ENCODE measurements at regions not wholly inside any gene's neighbourhood (a gene's known extent, or its start where the extent isn't known, plus 50 kb on each side); places are given as distances from the start of the nearest gene placed in this dataset.

GRCh38 chr4:148749403-148749802, 307.2 kb upstream of the NR3C2 start:
- Histone ChIP-seq H3K4me3 (no peak overlapping the region), H3K36me3 (no peaks in the 10 kb centered on the region), H3K4me1 (no peaks in the 10 kb centered on the region), H3K27me3 (no peaks in the 10 kb centered on the region), H3K27ac (no peak overlapping the region), H3K9me3 (no peaks in the 10 kb centered on the region)
- TF ChIP-seq CTCF (IDR thresholded peaks at IDR 0.05) = no peak
- ATAC-seq (no peak), DNase-seq (no peak), FAIRE-seq (no peak)
- intact Hi-C loops (cut with DNase I) = no loop called here
- WGBS, 2 donors = 78 to 81% methylated on average over 3 of the region's 3 CpGs

DNA sequence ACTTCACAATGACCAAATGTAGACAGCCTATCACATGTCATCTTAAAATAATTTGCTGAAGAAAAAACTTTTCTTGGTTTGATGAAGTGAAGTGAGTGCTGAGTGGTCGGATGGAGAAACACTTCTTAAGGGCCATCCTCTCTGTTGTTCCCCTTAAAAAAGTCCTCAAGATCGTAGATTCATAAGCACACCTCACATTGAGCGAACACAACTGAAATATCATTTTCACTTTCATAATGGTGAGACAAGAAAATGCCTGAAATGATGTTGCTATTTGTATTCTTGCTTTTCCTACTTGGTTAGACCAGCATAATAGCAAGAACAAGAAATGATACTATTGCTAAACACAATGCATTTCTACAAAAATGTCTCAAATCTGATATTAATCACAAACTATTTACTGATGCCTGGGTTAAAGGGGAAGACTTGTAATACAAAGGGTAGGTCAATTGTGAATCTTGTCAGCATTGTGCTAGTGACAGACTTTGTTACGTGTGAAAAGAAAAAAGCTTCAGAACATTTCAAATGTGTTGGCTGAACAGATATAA, 305.6 kb upstream of the NR3C2 start:
- DNase-seq (no peak), FAIRE-seq (no peak), ATAC-seq (no peak)
- no peak overlapping the region for H3K27ac ChIP-seq
- no peaks in the 10 kb centered on the region for H3K27me3 ChIP-seq
- no peak for TF ChIP-seq CTCF (IDR thresholded peaks at IDR 0.05)
- no peak overlapping the region for H3K4me3 ChIP-seq
- 57 to 74% methylated on average over 4 of the region's 4 CpGs for WGBS, 2 donors
- intact Hi-C loops (cut with DNase I) = no loop called here
- H3K36me3 ChIP-seq = no peaks in the 10 kb centered on the region
- no peaks in the 10 kb centered on the region for H3K9me3 ChIP-seq
- peaks cover 0 to 6% (median 0%) of the 10 kb centered on the region in 3 donors for H3K4me1 ChIP-seq

- no peaks in the 10 kb centered on the region for H3K9me3 ChIP-seq
- WGBS, 2 donors = 76 to 77% methylated on average over 1 of the region's 1 CpG
- no peak overlapping the region for H3K4me3 ChIP-seq
- TF ChIP-seq CTCF (IDR thresholded peaks at IDR 0.05) = no peak
- peaks cover 0 to 6% (median 0%) of the 10 kb centered on the region in 3 donors for H3K4me1 ChIP-seq
- intact Hi-C loops (cut with DNase I) = no loop called here
- ATAC-seq (no peak), DNase-seq (peak in 1 of 6 donors; percentile 25), FAIRE-seq (no peak)
- no peak overlapping the region for H3K27ac ChIP-seq
- H3K27me3 ChIP-seq = no peaks in the 10 kb centered on the region
- no peaks in the 10 kb centered on the region for H3K36me3 ChIP-seq
Measured at GRCh38 chr4:148740701-148741100, 298.5 kb upstream of the NR3C2 start.

DNA sequence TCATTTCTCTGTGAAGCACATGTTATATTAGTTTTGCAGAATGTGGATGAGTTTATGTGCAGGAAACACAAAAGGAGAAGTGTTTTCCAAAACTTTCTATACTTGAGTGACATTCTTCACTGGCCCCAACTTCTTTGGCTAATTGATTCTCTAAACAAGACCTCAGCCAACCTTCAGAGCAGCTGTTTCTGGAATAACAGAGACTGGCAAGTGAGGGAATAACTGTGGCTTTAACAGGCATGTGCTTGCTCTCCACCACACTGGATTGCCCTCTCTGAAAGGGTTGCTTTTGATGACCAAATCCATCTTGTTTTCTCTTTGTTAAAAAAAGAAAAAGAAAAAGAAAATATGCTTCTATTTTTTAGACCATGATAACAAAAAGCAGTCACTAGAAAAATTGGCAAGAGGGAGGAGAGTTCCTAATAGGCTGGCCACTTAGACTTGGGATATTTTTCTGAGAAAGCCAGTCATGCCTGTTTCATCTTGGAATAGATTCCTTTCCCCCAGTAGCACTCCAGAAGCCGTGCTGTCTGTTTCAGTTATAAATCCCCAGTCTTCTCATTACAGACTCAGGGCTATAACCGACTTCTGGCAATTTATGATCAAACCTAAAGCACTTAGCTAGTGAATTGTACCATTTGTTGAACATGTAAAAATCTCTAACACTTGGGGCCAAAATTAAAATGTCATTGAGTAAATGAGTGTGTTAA, 295.0 kb upstream of the NR3C2 start:
- Histone ChIP-seq H3K4me1 (no peaks in the 10 kb centered on the region), H3K27ac (no peak overlapping the region), H3K4me3 (no peak overlapping the region), H3K9me3 (no peaks in the 10 kb centered on the region), H3K36me3 (no peaks in the 10 kb centered on the region), H3K27me3 (no peaks in the 10 kb centered on the region)
- DNase-seq (no peak), FAIRE-seq (no peak), ATAC-seq (no peak)
- no peak for TF ChIP-seq CTCF (IDR thresholded peaks at IDR 0.05)
- intact Hi-C loops (cut with DNase I) = no loop called here
- 78 to 87% methylated on average over 2 of the region's 2 CpGs for WGBS, 2 donors

- 86 to 88% methylated on average over 5 of the region's 5 CpGs for WGBS, 2 donors
- Histone ChIP-seq H3K27me3 (no peaks in the 10 kb centered on the region), H3K27ac (no peak overlapping the region), H3K4me1 (no peaks in the 10 kb centered on the region), H3K4me3 (no peak overlapping the region), H3K9me3 (no peaks in the 10 kb centered on the region), H3K36me3 (no peaks in the 10 kb centered on the region)
- intact Hi-C loops (cut with DNase I) = no loop called here
- FAIRE-seq (no peak), DNase-seq (no peak), ATAC-seq (no peak)
- no peak for TF ChIP-seq CTCF (IDR thresholded peaks at IDR 0.05)
Measured at GRCh38 chr4:148735432-148736155, 293.4 kb upstream of the NR3C2 start.
